SH-SY5Y (cell line): ENCODE measurements at regions not wholly inside any gene's neighbourhood (a gene's known extent, or its start where the extent isn't known, plus 50 kb on each side); places are given as distances from the start of the nearest gene placed in this dataset.

ENCODE experiments used
- GATA2 ChIP-seq: IDR thresholded peaks from 2 replicates; pipeline ENCODE4 v1.6.1; 2011; ENCODE audit warnings: mild to moderate bottlenecking, low read depth, low read length
- GATA3 ChIP-seq: IDR thresholded peaks from 2 replicates; pipeline ENCODE4 v1.6.1; 2011; ENCODE audit warnings: low read depth, mild to moderate bottlenecking, low read length, moderate library complexity

DNA sequence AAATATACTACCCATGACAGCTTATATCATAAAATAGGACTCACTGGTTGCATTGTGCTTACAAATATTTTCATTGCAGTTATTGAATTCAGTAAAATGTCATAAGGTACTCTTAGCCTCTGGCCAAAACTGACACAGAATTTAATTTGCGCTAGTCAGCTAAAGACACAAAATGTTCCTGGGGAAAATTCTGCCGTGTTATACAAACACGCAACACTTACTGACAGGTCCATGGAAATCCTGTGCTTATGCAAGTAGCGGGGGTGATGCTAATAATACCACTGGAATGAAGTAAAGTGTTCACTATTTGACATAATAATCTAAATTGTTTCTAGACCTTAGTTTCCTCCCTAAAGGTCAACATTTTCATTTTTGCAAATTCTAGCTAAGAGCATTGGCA, 354.4 kb upstream of the RSPO3 start:
- TF ChIP-seq GATA2 (no peak), GATA3 (no peak)

GRCh38 chr6:126764671-126765070, 353.8 kb upstream of the RSPO3 start:
- TF ChIP-seq GATA3 = no peak
- no peak for TF ChIP-seq GATA2

GRCh38 chr6:126766820-126767219, 351.7 kb upstream of the RSPO3 start:
- TF ChIP-seq GATA2 (no peak), GATA3 (no peak)

DNA sequence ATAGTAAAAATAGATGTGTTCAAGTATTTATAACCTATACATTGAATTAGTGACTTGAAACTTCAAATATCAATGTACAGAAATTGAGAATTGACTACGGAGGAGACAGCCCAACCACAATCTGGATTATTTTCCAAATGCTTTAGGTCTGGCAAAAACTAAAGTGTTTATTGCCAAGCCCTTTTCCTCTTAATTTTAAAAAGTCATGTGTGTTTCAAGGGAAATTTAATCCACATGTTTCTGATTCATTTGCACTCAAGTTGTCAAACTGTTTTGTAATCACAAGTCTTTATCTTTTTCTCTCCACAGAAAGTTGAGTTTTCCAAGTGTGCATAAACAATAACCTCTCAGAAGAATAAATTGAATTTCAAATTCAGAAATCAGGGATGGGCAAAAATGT, 350.8 kb upstream of the RSPO3 start:
- TF ChIP-seq GATA3 (no peak), GATA2 (no peak)

DNA sequence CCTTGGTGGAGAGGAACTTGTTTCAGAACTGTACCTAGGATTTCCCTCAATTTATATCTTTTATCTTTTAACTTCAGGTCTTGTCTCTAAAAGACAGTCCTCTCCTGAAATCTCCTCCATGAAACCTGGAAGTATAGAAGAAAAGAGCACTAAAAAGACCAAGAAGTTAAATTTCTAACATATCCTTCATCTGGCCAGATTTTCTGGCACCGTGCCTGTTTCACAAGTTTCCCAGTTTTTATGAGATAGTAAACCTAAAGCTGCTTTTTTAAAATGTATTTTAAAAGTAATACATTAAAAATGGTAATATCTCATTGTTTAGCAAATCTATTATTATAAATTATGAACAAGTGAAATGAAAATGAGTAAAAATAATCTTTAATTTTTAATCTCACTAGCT, 348.3 kb upstream of the RSPO3 start:
- no peak for TF ChIP-seq GATA3
- TF ChIP-seq GATA2 = no peak

GRCh38 chr6:126773112-126773805, 345.2 kb upstream of the RSPO3 start:
- TF ChIP-seq GATA2 (no peak), GATA3 (no peak)

- TF ChIP-seq GATA2 = no peak
- TF ChIP-seq GATA3 = no peak
Observed at GRCh38 chr6:126779331-126779730, 339.1 kb upstream of the RSPO3 start.

GRCh38 chr6:126781582-126781981, 336.9 kb upstream of the RSPO3 start:
- TF ChIP-seq GATA3 (no peak), GATA2 (no peak)

DNA sequence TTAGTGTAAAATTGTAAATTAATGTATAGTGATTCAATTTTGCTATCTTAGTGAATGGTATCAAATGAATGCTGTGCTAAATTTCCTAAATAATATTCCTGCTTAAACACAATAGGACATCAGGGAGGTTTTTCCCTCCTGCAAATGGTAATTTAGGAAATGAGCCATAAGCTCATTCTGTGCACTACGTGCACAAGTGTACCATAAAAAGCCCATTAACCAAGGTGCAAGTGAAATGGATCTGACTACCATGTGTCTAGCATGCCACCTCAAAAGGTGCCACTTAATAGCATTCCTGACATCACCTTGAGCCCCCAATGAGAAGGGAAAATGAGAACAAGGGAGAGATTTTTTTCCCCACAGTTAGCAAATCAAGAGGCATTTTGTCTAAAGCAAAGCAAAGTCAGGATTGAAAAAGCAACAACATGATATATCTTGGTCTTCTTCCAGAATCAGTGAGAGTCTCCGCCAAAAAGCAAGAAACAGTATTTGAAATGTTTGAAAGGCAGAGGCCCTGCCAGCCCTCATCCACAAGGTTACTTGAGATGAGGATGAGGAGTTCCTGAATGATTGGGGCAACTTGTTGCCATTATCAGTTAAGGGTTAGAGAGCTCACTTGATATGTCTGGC, 334.2 kb upstream of the RSPO3 start:
- TF ChIP-seq GATA2 = no peak
- TF ChIP-seq GATA3 = no peak

- TF ChIP-seq GATA3 = no peak
Observed at GRCh38 chr6:126786262-126786661, 332.2 kb upstream of the RSPO3 start.

- TF ChIP-seq GATA3 (no peak), GATA2 (no peak)
Observed at GRCh38 chr6:126787635-126788034, 330.8 kb upstream of the RSPO3 start.

DNA sequence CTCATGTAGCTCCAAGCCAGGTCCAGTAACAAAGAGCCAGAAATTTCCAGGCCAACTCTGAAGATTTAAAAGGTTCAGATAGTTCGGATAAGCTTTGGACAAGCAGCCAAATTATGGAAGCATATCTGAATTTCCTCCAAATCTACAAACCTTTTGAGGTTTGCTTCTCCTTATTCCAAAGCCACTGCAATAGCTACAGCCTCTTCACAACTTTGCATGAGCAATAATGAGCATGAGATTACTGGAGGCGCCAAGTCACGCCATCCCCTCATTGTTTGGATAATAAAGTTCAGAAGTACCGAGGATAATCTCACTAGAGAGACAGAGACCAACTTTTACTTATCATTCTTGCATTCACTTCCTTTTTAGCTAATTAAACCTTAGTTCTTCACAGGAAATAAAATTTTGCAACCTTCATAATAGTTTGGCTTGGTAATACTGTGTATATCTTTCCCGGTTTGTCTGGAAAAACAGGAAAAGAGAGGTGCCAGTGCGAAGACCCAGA, 329.6 kb upstream of the RSPO3 start:
- TF ChIP-seq GATA2 = no peak
- TF ChIP-seq GATA3 = no peak

GRCh38 chr6:126792340-126793085, 326.0 kb upstream of the RSPO3 start:
- TF ChIP-seq GATA2 (no peak), GATA3 (no peak)

DNA sequence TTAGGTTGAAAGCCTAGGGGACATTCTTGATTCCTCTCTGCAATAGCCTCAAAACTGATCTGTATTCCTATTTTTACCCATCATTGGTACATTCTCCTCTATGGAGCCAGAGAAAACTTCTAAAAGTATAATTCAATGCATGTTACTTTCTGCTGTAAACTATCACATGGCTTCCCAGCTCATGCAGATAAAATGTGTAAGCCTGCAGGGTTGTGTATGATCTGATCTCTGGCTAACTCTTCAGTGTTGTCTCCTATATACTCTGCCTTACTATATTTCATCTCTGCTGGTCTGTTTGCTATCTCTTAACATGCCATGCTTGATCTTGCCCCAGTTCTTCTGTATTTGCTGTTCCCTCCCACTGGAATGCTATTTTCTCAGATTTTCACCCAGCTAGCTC, 323.3 kb upstream of the RSPO3 start:
- TF ChIP-seq GATA2 (no peak), GATA3 (no peak)

DNA sequence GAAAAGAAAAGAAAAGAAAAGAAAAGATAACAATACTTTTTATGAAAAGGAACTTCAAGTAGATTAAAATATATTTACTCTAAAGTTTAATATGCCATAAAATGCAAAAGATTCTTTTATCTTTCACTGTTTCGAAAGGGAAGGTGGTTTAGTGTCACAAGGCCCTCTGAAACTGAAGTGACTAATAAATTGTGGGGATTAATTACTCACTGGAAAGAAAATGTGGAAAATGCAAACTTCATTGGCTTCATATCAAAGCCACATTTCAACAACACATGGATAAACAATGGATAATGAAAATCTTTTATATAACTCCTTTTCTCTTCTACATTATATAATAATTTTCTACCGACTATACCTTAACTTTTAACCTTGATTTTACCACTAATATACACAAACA, 320.5 kb upstream of the RSPO3 start:
- TF ChIP-seq GATA3 (no peak), GATA2 (no peak)

DNA sequence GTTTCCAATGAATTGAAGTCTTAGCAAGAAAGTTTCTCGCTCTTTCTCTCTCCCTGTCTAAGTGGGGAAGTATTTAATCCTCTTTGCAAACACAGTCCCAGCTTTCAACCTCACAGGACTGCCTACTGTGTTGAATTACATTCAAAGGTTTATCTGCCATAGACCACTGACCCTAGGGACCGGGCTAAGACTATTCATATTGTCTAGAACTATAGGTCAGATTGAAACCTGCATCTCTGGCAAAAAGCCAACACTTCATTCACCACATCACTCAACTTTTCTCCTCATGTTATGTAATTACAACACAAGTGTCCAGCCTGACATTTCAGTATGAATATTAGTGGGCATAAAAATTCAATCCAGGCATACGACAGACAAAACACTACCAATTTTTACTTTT, 314.7 kb upstream of the RSPO3 start:
- TF ChIP-seq GATA2 (no peak), GATA3 (no peak)
